GM19397 (cell line): ENCODE measurements at regions not wholly inside any gene's neighbourhood (a gene's known extent, or its start where the extent isn't known, plus 50 kb on each side); places are given as distances from the start of the nearest gene placed in this dataset.

Experiments used
- ATAC-seq: cut with Tn5 transposase; IDR thresholded peaks from one replicate; pipeline ENCODE4 v1.9.1; 2021; ENCODE audit warnings: mild to moderate bottlenecking, moderate library complexity; ENCODE audit not compliant: unreplicated experiment

- no peak for ATAC-seq
These were observed 183.5 kb upstream of the AFDN start for GRCh38 chr6:167643223-167643622.

- ATAC-seq = no peak
These were observed 183.0 kb upstream of the AFDN start for GRCh38 chr6:167643716-167644115.

GRCh38 chr6:167644412-167645132 is 182.1 kb upstream of the AFDN start:
- ATAC-seq = no peak

- no peak for ATAC-seq
These were observed 181.3 kb upstream of the AFDN start for GRCh38 chr6:167645368-167645767.

- no peak for ATAC-seq
These were observed 179.4 kb upstream of the AFDN start for GRCh38 chr6:167647306-167647705.

- ATAC-seq = no peak
These were observed 178.8 kb upstream of the AFDN start for GRCh38 chr6:167647737-167648470.

GRCh38 chr6:167648501-167649278 is 178.0 kb upstream of the AFDN start:
- ATAC-seq = no peak

- no peak for ATAC-seq
These were observed 177.2 kb upstream of the AFDN start for GRCh38 chr6:167649476-167649875.

GRCh38 chr6:167650730-167651317 is 175.9 kb upstream of the AFDN start:
- ATAC-seq = no peak

GRCh38 chr6:167651318-167652041 is 175.2 kb upstream of the AFDN start:
- ATAC-seq = no peak

GRCh38 chr6:167652042-167652700 is 174.5 kb upstream of the AFDN start:
- no peak for ATAC-seq

GRCh38 chr6:167652701-167653095 is 174.0 kb upstream of the AFDN start:
- no peak for ATAC-seq

GRCh38 chr6:167653561-167653960 is 173.2 kb upstream of the AFDN start:
- ATAC-seq = no peak

- ATAC-seq = no peak
These were observed 172.3 kb upstream of the AFDN start for GRCh38 chr6:167654389-167654788.

- ATAC-seq = no peak
These were observed 171.4 kb upstream of the AFDN start for GRCh38 chr6:167655174-167655821.

GRCh38 chr6:167658106-167658505 is 168.6 kb upstream of the AFDN start:
- ATAC-seq = no peak

GRCh38 chr6:167659046-167659445 is 167.7 kb upstream of the AFDN start:
- no peak for ATAC-seq

GRCh38 chr6:167660424-167660823 is 166.3 kb upstream of the AFDN start:
- ATAC-seq = no peak

GRCh38 chr6:167660944-167661551 is 165.7 kb upstream of the AFDN start:
- no peak for ATAC-seq
